Ovary (tissue), 7 donors: ENCODE measurements at regions not wholly inside any gene's neighbourhood (a gene's known extent, or its start where the extent isn't known, plus 50 kb on each side); places are given as distances from the start of the nearest gene placed in this dataset.

Source experiments
- DNase-seq, 5 donors: peaks; one replicate each; pipeline ENCODE4 v3.0.0-alpha.2; 2019 to 2020
- H3K27ac ChIP-seq, 2 donors: fragments of 200-600 bp; one replicate each; pipeline versions ENCODE4 v1.5.1 to v1.8.0; 2019 to 2022
- H3K27me3 ChIP-seq: fragments of 200-600 bp; one replicate; pipeline ENCODE4 v1.8.0; 2022
- H3K36me3 ChIP-seq: fragments of 200-600 bp; sonication (generic); one replicate; pipeline ENCODE4 v1.5.1; 2019
- H3K4me1 ChIP-seq: one replicate; pipeline ENCODE4 v1.8.1; 2013; ENCODE audit warnings: mild to moderate bottlenecking, moderate library complexity; ENCODE audit not compliant: insufficient read depth
- H3K4me3 ChIP-seq: fragments of 200-600 bp; sonication (generic); one replicate; pipeline ENCODE4 v1.5.1; 2017
- H3K9me3 ChIP-seq, 2 donors: fragments of 200-600 bp in 1 of 2; sonication (generic) in 1 of 2; one replicate each; pipeline versions ENCODE4 v1.5.1 to v1.8.1; 2013 to 2019; ENCODE audit warnings: mild to moderate bottlenecking in 1 of 2, moderate library complexity in 1 of 2
- CTCF ChIP-seq, 3 donors: fragments of 450-650 bp in 2 of 3; fragments of 200-600 bp in 1 of 3; IDR thresholded peaks; one replicate each; pipeline versions ENCODE4 v1.5.1 to v1.8.0; 2016 to 2022; ENCODE audit warnings: antibody characterized with exemption in 3 of 3, mild to moderate bottlenecking in 1 of 3
- EP300 ChIP-seq: sonication (generic); formaldehyde crosslinking; IDR thresholded peaks from one replicate; pipeline ENCODE4 v1.6.1; 2017; ENCODE audit warnings: antibody characterized with exemption
- POLR2A ChIP-seq: fragments of 450-650 bp; IDR thresholded peaks from one replicate; pipeline ENCODE4 v1.6.1; 2017; ENCODE audit warnings: antibody characterized with exemption, mild to moderate bottlenecking, moderate library complexity
- WGBS, 3 donors: extraction: QIAGEN DNeasy Blood & Tissue Kit in 1 of 3; methylation state at CpG; one replicate each; pipeline versions ENCODE4 v1.1.5 to v1.1.7; 2013 to 2017; 5-methylcytosine and 5-hydroxymethylcytosine counted together
- intact Hi-C, 4 donors: fragments of 100-400 bp; cut with DNase I; formaldehyde crosslinking; loops; one replicate each; pipeline versions ENCODE4 v1.11.0 to v1.15.1; 2022 to 2023
- donor health status: DM: no; HTN: no; CAD: no; lungs with moderate emphysema.
- donor health status: DM: no; HTN: no; CAD: no.
- donor health status: Bipolar disorder and iron deficiency.
- donor health status: DM: no; HTN: no; CAD: no.
- donor health status: DM: yes; HTN: yes; CAD: no.

- no peaks in the 10 kb centered on the region for H3K27me3 ChIP-seq
- no peak overlapping the region for H3K27ac ChIP-seq
- intact Hi-C loops: no loop called here
- 73 to 87% (median 85%) methylated on average over 1 of the region's 1 CpG for WGBS, 3 donors
- no peaks in the 10 kb centered on the region for H3K36me3 ChIP-seq
- no peak for TF ChIP-seq EP300
- TF ChIP-seq CTCF (IDR thresholded peaks at IDR 0.05): no peak
- no peak for TF ChIP-seq POLR2A
- DNase-seq: no peak
- no peaks in the 10 kb centered on the region for H3K4me1 ChIP-seq
- no peak overlapping the region for H3K4me3 ChIP-seq
- H3K9me3 ChIP-seq: no peaks in the 10 kb centered on the region
These were observed 102.4 kb downstream of the SLIT2 start for GRCh38 chr4:20354120-20354519.

- no peak for DNase-seq
- Histone ChIP-seq H3K27me3 (no peaks in the 10 kb centered on the region), H3K36me3 (no peaks in the 10 kb centered on the region), H3K4me1 (no peaks in the 10 kb centered on the region), H3K4me3 (no peak overlapping the region), H3K27ac (no peak overlapping the region), H3K9me3 (no peaks in the 10 kb centered on the region)
- 10 to 29% (median 16%) methylated on average over 3 of the region's 3 CpGs for WGBS, 3 donors
- intact Hi-C loops: no loop called here
- TF ChIP-seq CTCF (IDR thresholded peaks at IDR 0.05): no peak
- no peak for TF ChIP-seq POLR2A
- TF ChIP-seq EP300: no peak
These were observed 104.9 kb downstream of the SLIT2 start for GRCh38 chr4:20356565-20356964.

GRCh38 chr4:20358110-20358509 is 106.4 kb downstream of the SLIT2 start:
- Histone ChIP-seq H3K36me3 (no peaks in the 10 kb centered on the region), H3K9me3 (no peaks in the 10 kb centered on the region), H3K4me1 (no peaks in the 10 kb centered on the region), H3K27me3 (no peaks in the 10 kb centered on the region), H3K4me3 (no peak overlapping the region), H3K27ac (no peak overlapping the region)
- WGBS, 3 donors: 94 to 98% (median 96%) methylated on average over 8 of the region's 8 CpGs
- TF ChIP-seq CTCF (IDR thresholded peaks at IDR 0.05) (no peak), POLR2A (no peak)
- intact Hi-C loops: no loop called here
- no peak for DNase-seq

GRCh38 chr4:20359692-20360091 is 108.0 kb downstream of the SLIT2 start:
- no peak for TF ChIP-seq EP300
- TF ChIP-seq POLR2A: no peak
- no peak for TF ChIP-seq CTCF (IDR thresholded peaks at IDR 0.05)
- WGBS, 3 donors: 94 to 96% (median 96%) methylated on average over 1 of the region's 1 CpG

GRCh38 chr4:20362148-20362547 is 110.4 kb downstream of the SLIT2 start:
- no peak overlapping the region for H3K4me3 ChIP-seq
- 92 to 93% (median 92%) methylated on average over 3 of the region's 3 CpGs for WGBS, 3 donors
- TF ChIP-seq EP300 (no peak), CTCF (IDR thresholded peaks at IDR 0.05) (no peak), POLR2A (no peak)
- H3K4me1 ChIP-seq: no peaks in the 10 kb centered on the region
- no peak for DNase-seq
- H3K36me3 ChIP-seq: no peaks in the 10 kb centered on the region
- no peaks in the 10 kb centered on the region for H3K9me3 ChIP-seq
- intact Hi-C loops: no loop called here
- no peaks in the 10 kb centered on the region for H3K27me3 ChIP-seq
- H3K27ac ChIP-seq: no peak overlapping the region

More at GRCh38 chr4:20359692-20360091, 108.0 kb downstream of the SLIT2 start:
- intact Hi-C loops: no loop called here
- H3K4me1 ChIP-seq: no peaks in the 10 kb centered on the region
- H3K36me3 ChIP-seq: no peaks in the 10 kb centered on the region
- H3K27ac ChIP-seq: no peak overlapping the region
- H3K9me3 ChIP-seq: no peaks in the 10 kb centered on the region
- H3K27me3 ChIP-seq: no peaks in the 10 kb centered on the region
- H3K4me3 ChIP-seq: no peak overlapping the region
- DNase-seq: no peak
